GM04504 (cell line): ENCODE measurements at regions not wholly inside any gene's neighbourhood (a gene's known extent, or its start where the extent isn't known, plus 50 kb on each side); places are given as distances from the start of the nearest gene placed in this dataset.
"Not testable (repeated sequence)": the region's sequence is repeated elsewhere in the genome, so short reads cannot be mapped to it uniquely, and the experiment has no call there.

Experiments
- DNase-seq: peaks from one replicate; pipeline ENCODE4 v3.0.0-alpha.2; 2012; ENCODE audit warnings: low read depth

- DNase-seq = no peak
These were observed 109.9 kb upstream of the SLC30A5 start for GRCh38 chr5:68983959-68984358.

- no peak for DNase-seq
These were observed 102.3 kb upstream of the SLC30A5 start for GRCh38 chr5:68991279-68992084.

- DNase-seq = no peak
These were observed 99.2 kb upstream of the SLC30A5 start for GRCh38 chr5:68994645-68995044.

GRCh38 chr5:68995845-68996545, 97.8 kb upstream of the SLC30A5 start:
- no peak for DNase-seq

DNA sequence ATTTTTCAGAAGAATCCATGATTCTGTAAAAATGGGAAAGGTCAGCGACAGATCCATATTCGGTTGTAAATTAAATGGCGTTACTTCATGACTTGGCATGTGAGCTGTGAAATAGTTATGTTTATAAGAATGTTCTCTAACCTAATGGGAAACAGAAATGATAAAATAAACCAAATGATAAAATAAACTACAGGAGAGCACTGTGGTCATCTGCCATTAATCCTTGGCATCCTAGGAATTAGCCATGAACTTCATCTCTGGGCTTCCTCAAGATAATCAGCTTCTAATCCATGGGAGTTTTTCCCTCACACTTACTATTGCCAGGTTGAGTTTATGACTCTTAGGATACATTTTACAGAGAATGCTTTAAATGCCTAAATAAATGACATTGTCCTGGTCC, 94.6 kb upstream of the SLC30A5 start:
- DNase-seq = no peak

GRCh38 chr5:69000216-69000919, 93.4 kb upstream of the SLC30A5 start:
- no peak for DNase-seq

DNA sequence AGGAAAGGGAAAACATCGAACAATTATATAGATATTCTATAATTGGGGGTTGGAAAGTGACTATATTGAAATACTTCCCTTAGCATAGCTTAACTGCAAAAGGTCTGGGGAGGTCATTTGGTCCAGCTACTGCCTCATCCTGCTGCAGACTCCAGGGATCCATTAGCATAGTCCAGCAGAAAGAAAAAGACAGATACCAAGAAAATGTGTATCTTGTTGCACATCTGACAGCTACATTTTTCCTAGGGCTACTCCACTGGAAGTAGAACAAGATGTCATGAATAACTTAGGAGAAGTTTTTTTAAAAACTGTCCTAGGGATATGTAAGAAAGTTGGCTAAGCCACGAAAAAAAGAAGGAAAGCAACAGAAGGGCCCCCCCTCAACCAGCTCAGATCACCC, 92.9 kb upstream of the SLC30A5 start:
- DNase-seq = no peak

GRCh38 chr5:69001627-69002026, 92.2 kb upstream of the SLC30A5 start:
- no peak for DNase-seq

DNA sequence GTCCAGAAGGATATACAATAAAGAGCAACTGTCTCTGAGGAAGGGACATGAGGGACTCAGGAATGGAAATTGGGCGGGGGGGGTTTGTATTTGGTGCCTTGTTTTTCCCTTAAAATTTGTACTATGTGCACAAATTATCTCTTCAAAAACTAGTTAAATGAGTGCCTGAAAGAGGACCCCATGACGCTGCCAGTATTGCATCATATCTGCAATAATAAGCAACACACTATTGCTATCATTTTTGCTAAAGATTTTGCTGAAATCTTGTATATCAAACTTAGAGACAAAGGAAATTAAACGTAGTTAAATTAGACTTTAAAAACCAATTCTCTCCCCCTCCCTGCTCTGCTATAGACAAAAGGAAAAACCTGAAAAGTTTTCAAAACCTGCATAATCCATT, 89.7 kb upstream of the SLC30A5 start:
- no peak for DNase-seq

DNA sequence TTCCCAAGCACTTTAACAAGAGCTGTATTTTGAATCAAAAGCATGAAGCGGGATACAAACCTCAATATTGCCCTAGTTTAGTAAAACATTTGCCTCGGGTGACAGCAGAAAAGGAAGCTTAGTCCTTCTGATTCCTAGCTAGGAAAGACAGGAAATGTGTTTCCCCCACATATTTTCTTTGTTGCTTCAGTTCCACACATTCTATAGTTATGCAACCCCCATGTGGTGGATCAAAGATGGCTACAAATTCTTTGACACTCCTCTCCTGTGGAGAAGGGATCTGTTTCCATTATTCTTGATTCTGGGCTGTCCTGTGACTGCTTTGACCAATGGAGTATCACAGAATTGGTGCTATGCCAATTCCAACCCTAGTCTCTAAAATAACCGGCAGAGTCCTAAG, 89.1 kb upstream of the SLC30A5 start:
- no peak for DNase-seq

- DNase-seq = no peak
These were observed 87.8 kb upstream of the SLC30A5 start for GRCh38 chr5:69006030-69006429.

DNA sequence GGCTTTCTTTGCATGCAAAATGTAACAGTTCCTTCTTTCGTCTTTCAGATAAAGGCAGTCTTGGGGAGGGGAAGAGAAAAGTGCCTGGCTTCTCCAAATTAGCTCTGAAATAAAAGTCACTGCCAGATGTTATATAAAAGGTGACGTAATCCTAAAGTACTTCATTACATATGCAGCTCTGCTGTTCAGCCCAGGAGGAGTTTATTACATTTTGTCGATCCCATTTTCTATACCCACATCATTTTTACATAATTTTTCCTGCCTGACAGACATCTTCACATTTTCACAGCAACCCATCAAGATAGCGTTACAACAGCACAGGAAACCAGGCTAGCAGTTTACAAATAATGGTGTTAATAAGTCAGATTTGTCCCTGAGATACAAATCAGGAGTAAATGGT, 86.7 kb upstream of the SLC30A5 start:
- DNase-seq = no peak

DNA sequence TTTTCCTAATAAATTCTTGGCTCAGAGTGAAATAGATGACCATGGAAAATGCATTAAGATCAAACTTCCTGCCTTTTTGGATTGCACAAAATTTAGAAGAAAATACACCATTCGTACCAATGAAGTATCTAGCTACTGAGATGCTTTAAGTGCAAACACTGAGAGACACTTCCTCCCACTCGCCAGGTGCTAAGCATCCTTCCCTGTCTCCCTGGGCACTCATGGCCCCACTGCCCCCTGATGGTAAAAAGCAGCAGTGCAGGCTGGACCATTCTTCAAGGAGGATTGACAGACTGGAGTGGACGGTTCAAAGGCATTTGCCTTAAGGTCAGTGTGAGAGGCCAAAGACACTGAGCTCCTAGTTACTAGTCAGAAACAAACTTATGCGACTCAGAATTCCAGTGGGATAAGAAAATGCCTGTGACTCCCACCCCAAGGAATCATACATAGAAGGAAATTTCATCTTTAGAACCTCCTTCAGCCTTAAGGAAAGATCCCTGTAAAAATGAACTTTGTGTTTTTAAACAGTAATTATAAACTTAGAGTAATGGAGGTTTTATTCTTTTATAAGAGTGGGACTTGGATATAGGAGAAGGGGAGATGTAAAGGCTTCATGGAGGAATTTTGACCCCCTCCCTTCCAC, 86.0 kb upstream of the SLC30A5 start:
- DNase-seq = peak; percentile 14

DNA sequence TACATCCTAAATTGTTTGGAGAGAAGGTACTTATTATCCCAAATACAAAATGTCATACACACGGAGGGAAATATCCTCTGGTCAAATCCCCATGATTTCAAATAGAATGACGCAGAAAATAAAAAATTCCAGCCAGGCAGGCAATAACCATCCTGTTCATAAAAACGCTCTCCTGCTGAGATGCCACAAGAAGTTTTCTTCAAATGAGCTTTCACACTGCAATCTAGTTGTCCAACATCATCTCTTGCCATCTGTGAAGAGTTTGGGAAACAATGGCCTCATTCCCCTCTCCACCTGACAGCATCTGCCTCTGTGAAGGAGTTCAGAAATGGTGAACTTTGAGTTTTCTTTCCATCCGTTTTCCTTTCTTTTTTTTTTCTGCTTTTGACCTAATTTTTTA, 83.3 kb upstream of the SLC30A5 start:
- peak; percentile 10 for DNase-seq

DNA sequence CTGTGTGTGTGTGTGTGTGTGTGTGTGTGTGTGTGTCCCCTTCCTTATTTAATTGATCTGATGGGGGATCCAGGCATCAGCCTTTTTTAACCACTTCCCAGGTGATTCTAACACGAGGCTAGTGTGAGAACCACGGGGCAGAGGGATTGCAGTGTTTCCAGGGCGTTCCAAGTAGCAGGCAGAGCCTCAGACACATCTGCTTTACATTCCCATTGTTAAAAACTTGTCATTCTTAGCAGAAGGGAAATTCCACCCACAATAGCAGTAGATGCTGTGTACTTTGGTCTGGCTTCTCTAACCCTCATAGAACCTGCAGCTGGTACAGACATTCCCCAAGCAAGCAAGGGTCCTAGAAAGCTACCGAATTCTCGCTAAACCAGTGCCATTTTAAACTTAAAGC, 81.9 kb upstream of the SLC30A5 start:
- DNase-seq = no peak

GRCh38 chr5:69013481-69013880, 80.3 kb upstream of the SLC30A5 start:
- DNase-seq = no peak

- DNase-seq = not testable (repeated sequence)
These were observed 79.8 kb upstream of the SLC30A5 start for GRCh38 chr5:69014007-69014406.

DNA sequence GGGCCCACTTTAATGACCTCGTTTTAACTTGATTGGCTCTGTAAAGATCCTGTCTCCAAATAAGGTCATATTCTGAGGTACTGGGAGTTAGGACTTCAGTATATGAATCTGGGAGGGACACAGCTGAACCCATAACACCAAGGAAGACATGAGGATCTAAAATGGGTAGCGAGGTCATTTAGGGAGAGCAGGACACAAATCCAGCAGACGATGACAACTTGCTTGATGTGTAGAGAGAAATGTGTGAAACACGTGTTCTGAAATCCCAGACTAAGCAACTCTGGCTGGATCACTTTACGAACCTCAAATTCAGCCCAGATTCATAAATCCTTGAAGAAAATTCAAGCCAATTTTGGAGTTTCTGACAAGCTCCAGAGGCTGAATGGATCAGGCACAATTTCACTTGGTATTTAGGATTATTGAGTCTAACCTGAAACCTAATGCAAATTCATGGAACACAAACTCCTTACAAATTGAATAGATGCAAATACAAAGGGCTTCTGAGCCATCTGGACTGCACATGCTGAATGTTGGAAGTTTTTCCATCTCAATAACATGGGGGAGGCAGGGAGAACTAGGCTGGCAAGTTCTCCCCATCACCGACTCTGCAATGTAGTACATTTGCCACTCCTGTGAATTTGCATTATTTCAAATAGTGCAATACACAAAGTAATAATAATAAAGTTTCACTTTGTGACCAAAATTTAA, 74.0 kb upstream of the SLC30A5 start:
- no peak for DNase-seq

GRCh38 chr5:69024241-69024651, 69.6 kb upstream of the SLC30A5 start:
- DNase-seq = no peak

- DNase-seq = no peak
These were observed 64.5 kb upstream of the SLC30A5 start for GRCh38 chr5:69029292-69029691.

DNA sequence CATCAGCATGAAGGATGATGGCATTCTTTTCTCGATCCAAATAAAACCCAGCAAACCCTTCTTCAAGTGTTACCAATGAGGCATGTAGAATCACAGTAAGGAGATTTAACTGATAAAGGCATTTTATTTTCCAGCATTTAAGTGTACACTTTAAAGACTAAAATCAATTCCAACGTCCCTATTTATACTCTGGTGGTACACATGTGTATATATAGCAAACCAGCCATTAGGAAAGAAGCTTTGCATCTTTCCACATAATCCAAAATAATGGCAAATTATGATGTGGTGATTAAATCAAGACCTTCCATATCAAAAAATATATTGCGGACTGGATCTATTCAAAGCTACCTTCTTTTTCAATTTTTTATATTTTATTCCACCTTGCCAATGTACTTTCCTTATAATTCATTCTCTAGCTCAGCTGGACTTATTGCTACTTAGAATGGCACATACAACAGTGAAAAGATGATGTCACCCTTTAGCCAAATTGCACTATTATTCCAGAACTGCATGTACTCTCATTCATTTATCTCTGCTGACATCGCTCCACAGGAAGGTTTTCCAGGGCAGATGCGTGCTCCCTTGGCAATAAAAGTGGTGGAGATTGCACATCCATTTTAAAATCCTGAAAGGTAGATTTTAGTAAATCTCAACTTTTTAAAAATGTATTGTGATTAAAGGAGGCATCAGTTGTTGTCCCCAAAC, 63.3 kb upstream of the SLC30A5 start:
- DNase-seq = no peak
